Stimulated activated CD4-positive, alpha-beta T cell treated with anti-CD3 and anti-CD28 coated beads, Interleukin-12 subunit alpha, Interleukin-12 subunit beta, amount 100 ng/mL, for 48 hours (primary cell): ENCODE measurements at regions not wholly inside any gene's neighbourhood (a gene's known extent, or its start where the extent isn't known, plus 50 kb on each side); places are given as distances from the start of the nearest gene placed in this dataset.
"Not testable (repeated sequence)": the region's sequence is repeated elsewhere in the genome, so short reads cannot be mapped to it uniquely, and the experiment has no call there.

Experiments used
- DNase-seq, 3 donors: peaks; one replicate each; pipeline ENCODE4 v3.0.0-alpha.2; 2020; ENCODE audit warnings: low read depth in 2 of 3, low spot score in 1 of 3

DNA sequence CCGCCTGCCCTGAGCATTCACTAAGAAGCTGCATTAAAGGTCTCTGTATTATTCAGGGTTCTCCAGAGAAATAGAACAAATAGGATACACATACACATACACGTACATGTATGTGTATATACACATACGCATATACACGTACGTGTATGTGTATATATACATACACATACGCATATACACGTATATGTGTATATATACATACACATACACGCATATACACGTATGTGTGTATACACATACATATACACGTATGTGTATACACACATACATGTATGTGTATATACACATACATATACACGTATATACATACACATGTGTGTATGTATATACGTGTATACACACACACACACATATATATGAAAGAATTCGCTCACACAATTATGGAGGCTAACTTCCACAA lies 108.9 kb upstream of the BARHL2 start:
- no peak for DNase-seq

- no peak for DNase-seq
Observed at GRCh38 chr1:90824551-90824950, 107.4 kb upstream of the BARHL2 start.

- no peak for DNase-seq
Observed at GRCh38 chr1:90823686-90824085, 106.6 kb upstream of the BARHL2 start.

DNA sequence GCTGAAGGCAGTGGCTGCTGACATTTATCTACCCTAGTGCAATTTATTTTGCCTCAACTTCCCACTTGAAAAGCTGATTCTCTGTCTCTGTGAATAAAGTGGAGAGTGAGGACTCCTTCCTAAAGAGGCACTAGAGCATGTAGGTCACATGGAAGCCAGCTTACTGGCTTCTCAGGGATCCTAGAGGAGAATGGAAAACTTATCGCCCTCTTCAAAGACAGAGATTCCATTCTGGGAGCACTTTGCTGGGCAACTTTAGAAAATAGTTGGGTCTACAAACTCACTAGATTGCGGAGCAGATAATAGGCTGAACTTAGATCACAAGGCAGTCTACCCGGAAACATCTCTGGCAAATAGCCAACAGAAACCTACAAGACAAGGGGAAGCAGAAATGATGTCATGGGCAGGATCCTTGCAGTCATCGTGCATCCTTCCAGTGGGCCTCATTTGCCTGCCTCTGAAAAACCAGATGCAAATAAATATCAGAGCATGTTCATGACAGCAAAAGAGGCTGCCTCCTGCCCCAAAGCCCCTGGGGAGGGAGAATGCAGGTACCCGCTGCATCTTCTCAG lies 104.8 kb upstream of the BARHL2 start:
- DNase-seq, result no peak

DNA sequence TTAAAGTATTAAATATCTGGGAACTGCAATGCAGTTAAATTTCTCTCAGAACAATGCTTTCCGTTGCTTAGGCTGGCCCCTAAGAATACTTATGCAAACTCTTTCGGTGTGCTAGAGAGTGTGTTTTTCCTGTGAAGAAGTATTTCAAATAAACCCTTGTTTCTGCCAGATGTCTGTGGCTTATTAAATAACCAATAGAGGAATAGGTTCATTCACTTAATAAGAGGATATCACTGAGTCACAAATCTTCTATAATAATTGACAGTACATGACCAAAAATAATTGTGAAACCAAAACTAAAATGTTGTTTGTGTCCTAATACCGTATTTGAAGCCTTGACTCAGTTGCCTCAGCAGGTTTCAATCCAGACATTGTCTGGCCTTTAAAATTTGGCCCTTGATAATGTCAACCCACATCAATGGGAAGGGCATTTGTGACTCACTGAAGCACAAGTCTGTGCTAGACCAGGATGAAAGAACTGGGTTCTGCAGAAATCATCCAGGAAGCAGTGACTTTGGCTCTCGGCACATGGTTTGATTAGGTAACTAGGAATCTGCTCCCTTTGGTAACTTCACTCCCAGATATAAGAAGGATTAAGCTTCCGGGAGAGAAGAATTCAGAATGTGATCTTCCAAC lies 104.2 kb upstream of the BARHL2 start:
- DNase-seq, result no peak

GRCh38 chr1:90820745-90821144 lies 103.6 kb upstream of the BARHL2 start:
- DNase-seq, result no peak

- no peak for DNase-seq
Observed at GRCh38 chr1:90817399-90817798, 100.3 kb upstream of the BARHL2 start.

GRCh38 chr1:90812237-90812636 lies 95.1 kb upstream of the BARHL2 start:
- not testable (repeated sequence) for DNase-seq

- DNase-seq, result not testable (repeated sequence)
Observed at GRCh38 chr1:90811444-90811950, 94.4 kb upstream of the BARHL2 start.

DNA sequence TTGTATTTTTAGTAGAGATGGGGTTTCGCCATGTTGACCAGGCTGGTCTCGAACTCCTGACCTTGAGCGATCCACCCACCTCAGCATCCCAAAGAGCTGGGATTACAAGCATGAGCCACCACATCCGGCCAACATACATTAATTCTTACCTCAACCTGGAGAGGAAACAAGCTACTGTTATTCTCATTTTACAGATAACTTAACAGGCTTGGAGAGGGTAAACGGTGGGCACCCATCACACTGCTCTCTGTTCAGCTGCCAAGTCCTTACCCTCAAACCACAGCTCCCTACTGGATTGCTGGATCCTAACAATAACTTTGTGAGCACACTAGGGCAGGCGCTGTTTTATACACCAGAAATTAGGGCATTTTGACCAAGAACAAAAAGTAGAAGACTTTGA lies 93.6 kb upstream of the BARHL2 start:
- DNase-seq, result no peak

DNA sequence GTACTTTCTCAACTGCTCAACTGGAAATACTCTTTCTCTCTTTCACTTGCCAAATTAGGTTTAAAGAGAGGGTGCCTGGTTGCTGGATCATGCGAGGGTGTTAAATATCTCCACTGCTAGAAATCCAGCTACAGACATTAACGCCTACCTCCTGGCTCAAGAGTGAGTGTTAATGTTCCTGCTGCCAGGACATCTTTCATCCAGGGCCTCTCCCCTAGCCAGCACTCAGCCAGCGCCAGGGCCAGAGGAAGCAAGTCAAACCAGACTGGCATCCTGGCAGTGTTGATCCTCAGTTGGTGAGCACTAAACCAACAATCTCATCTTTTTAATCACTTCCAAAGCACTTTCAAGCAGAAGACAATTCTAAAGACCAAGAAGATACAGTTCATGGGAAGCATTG lies 92.9 kb upstream of the BARHL2 start:
- no peak for DNase-seq

- DNase-seq, result no peak
Observed at GRCh38 chr1:90809093-90809492, 92.0 kb upstream of the BARHL2 start.

DNA sequence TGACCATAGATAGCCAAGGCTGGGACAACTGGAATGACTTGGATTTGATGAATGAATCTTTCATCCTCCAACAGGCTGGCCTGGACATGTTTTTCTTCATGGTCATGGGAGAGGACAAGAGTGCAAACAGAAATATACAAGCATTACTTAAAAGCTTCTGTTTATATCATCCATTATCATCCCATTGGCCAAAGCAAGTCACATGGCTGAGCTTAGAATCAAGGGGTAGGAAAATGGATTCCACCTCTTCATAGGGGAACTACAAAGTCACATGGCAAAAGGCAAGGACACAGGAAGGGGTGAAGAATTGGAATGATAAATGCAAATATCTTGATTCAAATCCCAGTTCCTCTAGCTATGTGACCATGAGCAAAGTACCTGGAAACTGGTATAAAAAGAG lies 90.2 kb upstream of the BARHL2 start:
- DNase-seq, result no peak

DNA sequence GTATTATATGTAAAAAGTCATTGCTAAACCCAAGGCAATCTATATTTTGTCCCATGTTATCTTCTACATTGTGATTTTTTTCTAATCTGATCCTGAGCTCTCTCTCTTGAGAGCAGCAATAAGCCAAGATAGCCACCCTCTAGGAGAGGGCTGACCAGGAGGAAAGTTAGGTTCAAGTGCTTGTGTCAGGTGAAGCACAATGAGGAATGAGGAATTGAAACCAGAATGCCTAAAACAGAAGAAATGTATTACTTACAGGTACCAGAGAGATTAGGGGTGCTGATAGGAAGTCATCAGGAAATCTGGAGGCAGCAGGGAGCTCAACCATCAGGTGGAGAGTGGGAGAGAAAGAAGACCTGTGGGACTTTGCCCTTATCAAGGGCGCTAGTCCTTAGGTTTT lies 85.5 kb upstream of the BARHL2 start:
- DNase-seq, result no peak

DNA sequence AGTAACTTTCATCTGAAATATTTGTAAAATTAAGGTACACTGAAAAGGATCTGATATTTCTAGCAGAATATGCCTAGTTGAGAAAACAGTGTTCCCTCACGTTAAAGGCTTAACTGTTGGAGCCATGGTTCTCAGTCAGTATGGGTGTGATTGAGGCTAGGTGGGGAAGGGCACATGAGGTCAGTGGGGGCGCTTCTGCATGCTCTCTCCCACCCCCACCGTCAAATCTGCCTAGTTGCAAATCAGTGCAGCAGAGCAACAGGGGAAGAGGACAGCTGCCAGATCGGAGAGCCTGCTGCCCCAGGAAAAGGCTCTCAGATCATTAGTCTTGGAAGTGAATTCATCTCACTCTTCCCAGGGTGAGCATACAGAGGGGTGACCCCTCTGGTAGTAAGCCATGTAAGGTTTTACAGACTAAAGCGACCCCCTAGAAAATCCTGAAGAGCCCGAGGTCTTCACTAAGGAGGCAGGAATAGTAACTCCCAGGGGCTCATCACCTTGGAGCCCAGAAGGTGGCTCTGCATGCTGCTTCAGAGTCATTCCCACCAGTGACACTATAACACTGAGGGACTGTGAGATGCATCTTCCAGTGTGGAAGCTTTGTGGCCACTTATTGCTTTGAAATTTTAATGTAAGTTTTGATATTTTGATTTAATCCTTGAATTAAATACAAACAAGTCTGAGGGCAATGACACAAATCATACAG lies 83.1 kb upstream of the BARHL2 start:
- DNase-seq, result no peak

GRCh38 chr1:90799326-90799725 lies 82.2 kb upstream of the BARHL2 start:
- DNase-seq, result no peak

DNA sequence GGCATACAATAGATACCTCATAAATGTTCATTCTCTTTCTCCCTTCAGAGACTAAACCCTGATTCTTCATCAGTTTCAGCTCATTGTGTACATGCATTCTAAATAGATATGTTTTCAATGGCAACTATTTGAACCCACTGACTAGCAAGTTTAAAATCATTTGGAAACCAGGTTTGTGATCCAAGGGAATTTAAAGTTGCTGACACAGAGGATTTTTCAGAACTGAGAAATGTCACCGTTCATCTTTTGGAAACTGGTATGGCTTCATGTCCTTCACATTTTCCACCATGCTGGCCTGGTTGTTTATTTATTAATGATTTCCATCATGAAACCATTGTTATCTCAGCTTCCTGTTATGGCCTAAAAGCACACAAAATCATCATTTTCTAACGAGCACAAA lies 81.8 kb upstream of the BARHL2 start:
- no peak for DNase-seq

DNA sequence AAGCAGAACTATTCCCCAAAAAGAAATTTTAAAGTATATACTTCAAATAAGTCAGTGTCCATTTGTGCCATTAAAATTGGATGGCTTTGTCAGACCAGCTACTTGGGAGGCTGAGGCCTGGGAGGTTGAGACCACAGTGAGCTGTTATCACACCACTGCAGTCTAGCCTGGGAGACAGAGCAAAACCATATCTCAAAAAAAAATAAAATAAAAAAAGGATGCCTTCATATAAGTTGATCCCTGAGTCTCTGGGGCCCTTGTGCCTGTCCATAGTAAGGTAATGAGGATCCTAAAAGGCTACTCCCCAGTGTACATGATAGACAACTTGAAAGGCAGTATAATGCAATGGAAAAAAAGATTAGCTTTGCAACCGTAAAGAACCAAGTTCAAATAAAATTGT lies 81.2 kb upstream of the BARHL2 start:
- no peak for DNase-seq

DNA sequence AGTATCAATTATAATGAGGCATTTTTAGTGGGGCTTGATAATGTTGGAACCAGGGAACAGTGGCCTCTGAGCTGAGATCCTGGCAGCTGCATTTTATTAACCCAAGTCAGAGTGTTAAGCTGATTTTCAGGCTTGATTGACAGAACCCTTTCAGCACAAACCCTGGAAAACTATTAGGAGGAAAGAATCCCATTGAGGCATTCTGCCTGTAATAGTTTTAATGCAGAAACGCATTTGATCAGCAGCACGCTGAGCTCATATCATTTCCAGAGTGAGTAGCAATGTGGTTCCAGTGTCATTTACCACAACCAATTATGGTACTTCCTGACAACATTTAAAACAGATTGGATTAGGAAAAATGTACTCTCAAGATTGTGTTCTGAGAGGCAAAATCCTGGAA lies 78.3 kb upstream of the BARHL2 start:
- DNase-seq, result no peak

- DNase-seq, result no peak
Observed at GRCh38 chr1:90786709-90787108, 69.6 kb upstream of the BARHL2 start.

GRCh38 chr1:90784186-90784847 lies 67.2 kb upstream of the BARHL2 start:
- no peak for DNase-seq

DNA sequence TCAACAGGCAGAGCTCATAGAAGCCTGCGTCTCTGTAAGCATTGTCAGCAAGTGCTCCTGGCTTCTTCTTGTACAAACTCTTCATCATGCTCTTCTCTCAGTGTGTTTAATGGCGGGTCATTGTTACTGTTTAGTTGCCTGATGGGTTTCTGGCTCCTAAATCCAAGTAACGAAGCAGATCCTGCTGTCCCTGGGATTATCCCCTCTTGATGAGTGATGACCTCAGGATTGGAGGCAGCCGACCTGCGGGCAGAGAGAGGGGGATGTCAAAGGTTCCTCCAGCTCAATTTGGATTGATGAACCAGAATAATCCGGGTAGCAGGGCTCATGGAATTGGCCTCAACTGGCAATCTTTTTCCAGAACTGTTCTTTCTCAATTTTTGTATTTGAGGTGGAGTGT lies 66.1 kb upstream of the BARHL2 start:
- no peak for DNase-seq
